GM19351 (cell line): ENCODE measurements at regions not wholly inside any gene's neighbourhood (a gene's known extent, or its start where the extent isn't known, plus 50 kb on each side); places are given as distances from the start of the nearest gene placed in this dataset.

Experiments
- ATAC-seq: cut with Tn5 transposase; IDR thresholded peaks from one replicate; pipeline ENCODE4 v1.9.1; 2021; ENCODE audit warnings: mild to moderate bottlenecking, moderate library complexity; ENCODE audit not compliant: unreplicated experiment

- no peak for ATAC-seq
Measured at GRCh38 chr5:15215056-15215455, 284.9 kb upstream of the FBXL7 start.

DNA sequence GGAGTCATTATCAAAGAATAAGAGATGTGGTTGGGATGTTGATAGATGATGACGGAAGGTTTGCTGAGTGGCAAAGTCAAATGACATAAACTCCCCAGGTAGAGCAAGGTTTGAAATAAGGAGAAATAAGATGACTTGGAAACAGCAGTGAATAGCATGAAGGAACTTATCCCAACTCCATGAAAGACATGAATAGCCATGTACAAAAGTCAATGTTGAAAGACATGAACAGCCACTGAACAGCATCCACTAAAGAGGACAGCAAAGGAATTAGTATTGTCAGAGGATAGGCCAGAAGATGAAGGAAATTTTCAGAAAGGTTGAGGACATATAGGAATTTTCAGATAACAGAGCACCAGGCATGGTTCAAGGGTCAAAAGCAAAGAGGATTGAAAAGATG, 286.0 kb upstream of the FBXL7 start:
- no peak for ATAC-seq

DNA sequence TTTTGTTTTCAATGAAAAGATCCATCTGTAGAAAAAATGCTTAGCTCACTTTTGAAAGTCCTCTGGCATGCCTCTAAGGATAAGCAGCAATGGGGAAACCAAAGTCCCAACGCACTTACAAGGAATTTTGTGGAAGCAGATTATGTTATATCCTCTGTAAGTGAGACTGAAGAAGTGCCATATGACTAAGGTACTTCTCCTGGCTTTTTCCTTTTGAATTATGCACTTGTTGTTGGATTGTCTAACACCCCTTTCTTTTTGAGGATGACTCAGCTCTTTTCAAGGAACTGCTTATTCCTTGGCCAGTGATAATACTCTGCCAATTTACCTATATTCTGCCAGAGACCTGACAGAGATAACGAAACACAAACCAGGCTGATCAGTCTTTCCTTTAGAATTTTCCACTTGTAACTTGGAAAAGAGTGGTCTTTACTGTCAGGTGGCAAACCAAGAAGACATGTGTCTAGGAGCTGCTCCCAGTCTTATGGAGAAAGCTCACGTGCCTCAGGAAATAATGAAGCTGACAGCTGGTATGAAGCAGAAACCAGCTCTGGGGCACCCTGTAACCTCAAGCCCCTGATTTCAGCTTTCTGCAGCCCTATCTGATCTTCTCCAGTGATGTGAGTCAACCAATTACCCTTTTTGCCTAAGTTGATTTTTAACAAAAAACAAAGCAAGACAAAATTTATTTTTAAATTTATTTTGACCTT, 290.8 kb upstream of the FBXL7 start:
- ATAC-seq = no peak

- ATAC-seq = no peak
Measured at GRCh38 chr5:15206133-15206532, 293.8 kb upstream of the FBXL7 start.

DNA sequence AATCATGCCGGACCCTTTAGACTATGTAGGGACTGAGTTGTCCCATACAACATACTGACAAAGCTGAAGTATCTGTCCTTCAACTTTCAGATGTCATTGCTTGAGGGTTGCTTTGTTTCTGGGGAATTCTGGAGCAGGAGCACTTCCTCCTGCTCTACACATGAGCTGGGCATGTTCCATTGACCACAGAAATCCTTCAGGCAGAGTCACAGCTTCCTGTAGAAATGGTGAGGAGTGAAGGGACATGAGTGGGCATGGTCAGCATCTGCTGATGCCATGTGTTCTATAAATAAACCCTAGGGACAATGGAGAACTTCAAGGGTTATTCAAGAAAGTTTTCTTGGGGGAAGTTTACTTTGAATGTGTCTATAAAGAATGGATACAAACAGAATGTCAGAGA, 296.6 kb upstream of the FBXL7 start:
- no peak for ATAC-seq

DNA sequence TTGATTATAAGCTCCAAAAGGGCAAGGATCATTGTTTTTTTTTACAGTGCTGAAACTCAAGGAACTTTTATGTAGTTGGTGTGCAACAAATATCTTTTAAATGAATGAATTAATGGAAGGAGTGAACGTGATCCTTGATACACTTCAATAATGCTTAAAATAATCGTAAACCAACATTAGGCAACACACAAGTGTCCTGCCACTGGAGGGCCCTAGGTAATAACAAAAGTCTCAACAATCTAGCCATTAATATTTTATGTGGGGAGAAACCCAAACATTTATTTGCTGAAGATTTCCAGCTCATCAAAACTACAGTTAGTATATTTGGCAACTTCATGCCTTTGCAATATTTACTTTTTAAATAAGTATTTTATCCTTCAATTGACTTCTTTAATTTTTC, 309.0 kb upstream of the FBXL7 start:
- ATAC-seq = no peak

DNA sequence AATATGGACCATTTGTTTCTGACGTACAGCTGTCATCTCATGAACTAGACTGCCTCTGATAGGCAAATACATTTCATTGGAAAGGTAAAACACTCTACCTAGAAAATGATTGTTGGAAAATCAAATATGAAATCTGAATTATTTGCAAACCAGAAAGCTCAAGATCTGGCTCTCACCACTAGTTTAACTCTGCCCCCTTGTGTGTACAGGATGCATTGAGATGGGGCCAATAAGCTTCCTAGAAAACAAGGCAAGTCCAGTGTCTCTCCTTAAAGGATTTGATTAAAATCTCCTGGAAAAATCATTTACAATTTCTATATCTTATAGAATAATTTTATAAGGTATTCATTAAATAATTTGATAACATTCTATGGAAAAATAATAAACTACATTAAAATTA, 311.9 kb upstream of the ANKH start:
- no peak for ATAC-seq

GRCh38 chr5:15170173-15170572, 298.6 kb upstream of the ANKH start:
- ATAC-seq = no peak

DNA sequence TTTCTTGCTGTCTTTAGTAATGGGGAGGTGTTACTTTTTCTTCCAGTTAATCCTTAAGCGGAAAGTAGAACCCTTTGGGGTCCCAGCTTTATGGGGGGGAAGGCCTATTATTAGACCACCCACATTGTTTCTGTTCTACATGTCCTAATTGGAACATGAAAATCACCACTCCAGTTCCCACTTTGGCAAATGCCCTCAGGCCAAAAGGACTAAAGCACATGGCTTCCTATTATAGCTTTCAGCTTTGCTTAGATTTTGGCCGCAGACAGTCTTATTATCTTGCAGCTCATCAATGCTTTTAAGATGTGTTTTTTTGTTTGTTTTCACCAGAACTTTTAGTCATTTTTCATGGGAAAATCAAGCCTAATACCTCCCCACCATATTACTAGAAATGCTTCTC, 296.8 kb upstream of the ANKH start:
- ATAC-seq = no peak

- no peak for ATAC-seq
Measured at GRCh38 chr5:15160091-15160490, 288.5 kb upstream of the ANKH start.

DNA sequence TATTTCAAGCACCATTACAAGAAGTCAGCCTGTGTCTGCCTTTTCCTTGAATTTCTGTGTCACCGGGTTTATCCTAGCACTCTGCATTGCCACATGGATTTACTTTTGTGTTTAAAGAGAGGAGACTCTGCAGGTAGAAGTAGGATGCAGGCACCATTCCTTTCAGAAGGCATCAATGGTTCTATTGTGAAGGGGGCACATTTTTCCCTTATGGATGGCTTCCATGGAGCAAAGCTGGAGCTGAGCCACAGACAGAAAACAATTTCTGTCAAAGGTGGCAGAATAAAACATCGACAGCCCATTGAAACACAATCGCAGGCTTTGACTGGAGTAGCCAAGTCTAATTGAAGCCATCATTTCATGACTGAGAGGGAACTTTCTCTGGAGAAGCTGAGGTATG, 288.0 kb upstream of the ANKH start:
- no peak for ATAC-seq

DNA sequence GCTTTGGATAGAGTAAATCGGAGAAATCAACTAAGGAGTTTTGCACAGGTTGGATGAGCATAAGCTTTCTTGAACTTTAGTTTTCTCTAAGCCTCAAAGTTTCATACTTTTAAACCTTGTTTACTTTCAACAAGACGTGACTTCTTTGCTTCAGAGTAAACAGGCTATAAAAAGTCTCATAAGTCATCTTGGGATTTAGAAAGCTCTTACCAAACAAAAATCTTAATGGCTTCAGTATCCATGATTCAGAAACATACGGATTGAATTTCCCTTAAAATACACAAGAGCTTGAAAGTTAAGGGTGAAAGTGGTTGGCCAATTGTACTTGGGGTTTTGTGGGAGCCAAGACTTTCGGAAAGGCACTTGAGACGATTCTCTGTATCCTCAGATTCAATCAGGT, 270.9 kb upstream of the ANKH start:
- ATAC-seq = no peak

DNA sequence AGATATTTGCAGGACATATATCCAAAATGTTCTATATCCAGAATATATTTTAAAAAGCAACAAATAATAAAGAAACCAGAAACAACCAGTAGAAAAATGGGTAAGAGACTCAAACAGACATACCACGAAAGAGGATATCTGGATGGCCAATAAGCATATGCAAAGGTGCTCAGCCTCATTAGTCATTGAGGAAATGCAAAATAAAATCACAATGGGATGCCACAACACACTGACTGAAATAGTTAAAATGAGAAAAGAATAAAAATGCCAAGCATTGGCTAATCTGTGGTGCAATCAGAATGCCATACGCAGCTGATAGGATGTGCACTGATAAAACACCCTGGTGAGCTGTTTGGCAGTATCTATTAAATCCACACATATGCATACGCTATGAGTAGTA, 265.8 kb upstream of the ANKH start:
- no peak for ATAC-seq

GRCh38 chr5:15135661-15136060, 264.1 kb upstream of the ANKH start:
- no peak for ATAC-seq

DNA sequence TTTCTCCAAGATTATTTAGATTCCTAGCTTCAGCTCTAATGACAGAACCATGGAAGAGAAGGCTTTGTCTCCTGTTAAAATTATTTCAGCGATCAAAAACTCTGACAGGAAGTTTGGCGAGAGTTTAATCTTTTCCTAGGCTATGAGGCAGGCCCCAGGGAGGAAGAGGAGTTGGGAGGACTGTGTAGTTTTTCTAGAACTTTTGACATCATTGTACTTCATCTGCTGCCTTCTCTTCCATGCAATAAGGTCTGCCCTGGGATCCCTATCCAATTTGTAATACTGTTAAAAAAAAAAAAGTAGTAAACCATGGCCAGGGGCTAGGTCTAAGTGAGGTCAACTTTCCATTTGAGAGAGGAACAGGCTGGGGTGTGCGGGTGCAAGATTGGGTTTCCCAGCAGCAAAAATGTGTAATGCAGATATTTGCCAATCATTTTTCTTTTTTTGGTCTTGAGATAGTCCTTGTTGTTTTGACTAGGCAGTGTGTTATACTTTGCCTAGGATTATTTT, 261.9 kb upstream of the ANKH start:
- ATAC-seq = no peak

DNA sequence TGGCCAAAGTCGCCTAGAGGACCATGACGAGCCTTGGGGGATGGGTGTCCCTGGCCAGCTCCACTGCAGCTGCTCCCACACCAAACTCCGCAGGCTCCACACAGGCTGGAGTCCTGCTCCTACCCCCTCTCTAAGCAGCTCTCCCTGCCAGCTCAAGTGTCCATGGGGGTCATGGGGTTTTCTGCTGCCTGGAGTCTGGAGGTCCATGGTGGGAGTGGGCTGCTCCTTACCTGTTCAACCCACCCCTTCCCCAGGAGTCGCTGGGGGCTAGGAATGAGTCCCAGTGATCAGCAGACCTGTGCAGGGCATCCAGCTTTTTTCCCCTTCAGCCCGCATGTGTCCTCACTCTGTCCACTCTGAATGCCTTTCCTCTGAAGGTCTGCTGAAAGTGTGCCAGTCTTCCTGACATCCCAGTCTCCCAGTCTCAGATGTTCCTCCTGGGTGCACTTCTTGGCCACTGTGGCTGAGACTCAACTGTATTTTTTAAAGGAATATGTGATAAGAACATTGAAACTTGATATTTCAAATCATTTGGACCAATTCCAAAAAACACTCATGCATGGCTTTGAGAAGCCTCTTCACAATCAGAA, 261.3 kb upstream of the ANKH start:
- no peak for ATAC-seq

DNA sequence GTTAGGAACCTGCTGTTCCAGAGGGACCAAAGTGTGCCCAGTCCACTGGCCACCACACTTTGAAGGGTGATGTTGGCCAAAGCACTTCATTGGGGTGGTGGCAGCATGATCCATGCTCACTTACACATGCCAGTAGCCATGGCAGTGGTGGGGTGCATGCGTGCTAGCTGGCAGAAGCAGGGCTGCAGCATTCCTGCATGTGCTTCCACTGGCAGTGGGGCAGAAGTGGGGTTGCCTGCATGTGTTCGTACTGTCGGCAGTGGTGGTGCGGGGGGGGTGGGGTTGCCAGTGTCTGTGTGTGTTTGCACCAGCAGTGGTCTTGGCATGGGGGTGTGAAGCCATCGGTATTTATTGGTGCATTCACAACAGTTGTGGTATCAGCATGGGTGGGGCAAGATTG, 260.3 kb upstream of the ANKH start:
- ATAC-seq = no peak

DNA sequence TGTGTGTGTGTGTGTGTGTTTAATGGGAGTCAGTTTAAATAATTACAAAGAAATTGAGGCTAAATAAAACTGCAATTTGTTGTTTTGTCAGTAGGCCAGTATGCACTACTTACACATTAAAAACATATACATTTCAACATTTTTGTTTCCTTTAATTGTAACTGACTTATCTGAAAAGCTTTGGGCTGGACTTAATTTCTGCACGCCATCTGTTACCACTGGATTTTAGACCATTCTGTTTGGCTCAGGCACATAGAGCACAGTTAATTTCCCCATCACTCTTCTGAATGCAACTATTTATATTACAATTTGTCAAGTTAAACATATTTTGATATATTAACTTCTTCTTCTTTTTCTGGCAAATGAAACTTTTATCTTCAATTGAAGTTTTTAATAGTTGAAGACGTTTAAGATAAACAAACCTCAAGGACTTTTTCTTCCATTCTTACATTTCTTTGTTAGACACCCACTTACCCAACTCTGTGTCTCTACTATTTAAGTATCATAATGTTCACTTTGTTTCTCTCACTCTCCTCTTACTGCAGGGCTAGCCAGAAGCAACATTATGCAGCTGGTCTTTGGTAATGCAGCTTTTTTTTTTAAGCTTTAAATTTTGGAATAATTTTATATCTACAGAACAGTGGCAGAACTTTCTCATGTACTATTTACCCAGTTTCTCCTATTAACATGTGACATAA, 253.4 kb upstream of the ANKH start:
- ATAC-seq = no peak

DNA sequence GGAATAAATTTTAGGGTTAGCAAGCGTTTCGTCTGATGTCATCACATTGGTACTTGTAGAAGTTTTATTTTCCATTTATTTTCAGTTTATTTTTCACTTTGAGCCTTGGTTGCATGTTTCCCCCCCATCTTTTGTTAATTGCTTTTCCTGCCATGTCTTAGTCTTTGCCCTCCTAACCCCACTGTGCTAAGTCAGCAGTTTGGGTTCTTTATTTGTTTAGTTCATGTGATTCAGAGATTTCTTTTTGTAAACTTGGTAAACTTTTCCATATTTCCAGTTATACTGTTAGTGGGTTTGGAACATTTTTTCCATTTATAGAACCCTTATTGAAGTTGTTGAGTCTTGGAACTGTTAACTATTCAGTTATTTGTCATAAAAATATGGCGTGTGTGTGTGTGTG, 252.9 kb upstream of the ANKH start:
- ATAC-seq = no peak

- no peak for ATAC-seq
Measured at GRCh38 chr5:15117688-15118087, 246.1 kb upstream of the ANKH start.

- ATAC-seq = no peak
Measured at GRCh38 chr5:15116996-15117395, 245.4 kb upstream of the ANKH start.
